IPS-NIHi7 (cell line): ENCODE measurements at regions not wholly inside any gene's neighbourhood (a gene's known extent, or its start where the extent isn't known, plus 50 kb on each side); places are given as distances from the start of the nearest gene placed in this dataset.

ENCODE experiments used
- DNase-seq: peaks from one replicate; pipeline ENCODE4 v3.0.0; 2012; ENCODE audit warnings: mixed read lengths; ENCODE audit errors: extremely low spot score

- DNase-seq: no peak
These were observed 169.3 kb downstream of the TTLL2 start for GRCh38 chr6:167493976-167494697.

DNA sequence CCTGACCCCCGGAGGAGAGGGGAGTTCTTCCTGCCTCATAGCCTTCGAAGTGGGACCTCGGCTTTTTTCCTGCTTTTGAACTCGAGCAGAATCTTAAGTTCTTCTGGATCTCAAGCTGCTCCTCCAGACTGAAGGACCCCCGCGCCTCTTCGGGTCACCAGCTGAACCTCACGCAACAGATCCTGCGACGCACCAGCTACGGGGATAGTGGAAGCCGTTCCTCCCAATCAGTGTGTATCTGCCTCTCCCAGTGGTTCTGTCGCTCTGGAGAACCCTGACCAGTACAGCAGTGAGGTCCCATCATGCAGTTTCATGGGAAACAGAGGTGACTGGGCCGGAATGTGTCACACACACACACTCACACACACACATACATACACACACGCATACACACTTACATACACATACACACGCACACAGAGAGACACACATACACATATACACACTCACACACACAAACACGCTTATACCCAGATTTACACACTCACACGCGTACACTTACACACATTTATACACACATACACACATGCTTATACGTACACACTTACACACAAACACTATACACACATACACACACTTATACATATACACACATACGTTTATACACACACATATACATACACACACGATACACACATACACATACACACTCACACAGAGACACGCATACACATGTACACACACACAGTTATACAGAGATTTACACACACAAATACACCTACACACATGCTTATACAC lies 170.0 kb downstream of the TTLL2 start:
- DNase-seq: no peak

GRCh38 chr6:167495506-167496401 lies 170.9 kb downstream of the TTLL2 start:
- no peak for DNase-seq

GRCh38 chr6:167496707-167497106 lies 171.8 kb downstream of the TTLL2 start:
- no peak for DNase-seq

DNA sequence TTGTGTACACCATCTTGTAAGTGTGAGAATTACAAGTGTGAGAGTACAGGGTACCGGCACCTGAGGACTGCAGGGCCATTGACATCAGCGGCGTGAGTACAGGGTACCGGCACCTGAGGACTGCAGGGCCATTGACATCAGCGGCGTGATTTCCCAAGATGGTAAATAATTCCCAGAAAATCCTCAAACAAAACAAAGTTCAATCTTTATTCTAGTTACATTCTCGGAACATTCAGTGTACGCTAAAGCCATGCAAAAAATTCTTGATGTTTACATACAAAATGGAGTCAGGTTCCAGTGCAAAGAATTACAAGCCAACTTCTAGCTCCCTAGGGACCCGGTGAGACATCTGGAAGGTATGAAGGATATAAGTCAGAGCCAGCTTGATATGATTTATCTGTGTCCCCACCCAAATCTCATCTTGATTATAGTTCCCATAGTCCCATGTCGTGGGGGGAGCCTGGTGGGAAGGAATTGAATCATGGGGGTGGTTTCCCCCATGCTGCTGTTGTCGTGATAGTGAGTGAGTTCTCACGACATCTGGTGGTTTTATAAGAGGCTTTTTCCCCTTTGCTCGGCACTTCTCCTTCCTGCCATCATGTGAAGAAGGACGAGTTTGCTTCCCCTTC lies 172.7 kb downstream of the TTLL2 start:
- DNase-seq: no peak

GRCh38 chr6:167499161-167499660 lies 174.3 kb downstream of the TTLL2 start:
- DNase-seq: no peak

DNA sequence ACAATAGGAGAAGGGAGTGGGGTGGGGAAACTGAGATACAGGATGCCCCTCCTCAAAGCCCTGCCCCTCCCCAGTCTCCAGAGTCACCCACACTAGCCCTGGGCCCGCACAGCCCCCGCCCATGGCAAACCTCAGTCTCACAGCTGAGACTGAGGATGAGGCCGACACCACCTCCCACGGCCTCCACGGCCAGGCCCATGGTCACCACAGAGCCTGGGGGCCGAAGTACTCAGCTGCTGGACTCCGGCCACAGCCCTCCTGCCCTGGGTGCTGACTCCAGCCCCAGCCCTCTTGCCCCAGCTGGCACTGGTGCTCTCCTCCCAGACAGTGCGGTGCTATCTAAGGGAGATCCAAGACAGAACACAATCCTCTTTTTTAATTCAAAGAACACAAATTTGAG lies 176.1 kb downstream of the TTLL2 start:
- DNase-seq: no peak

DNA sequence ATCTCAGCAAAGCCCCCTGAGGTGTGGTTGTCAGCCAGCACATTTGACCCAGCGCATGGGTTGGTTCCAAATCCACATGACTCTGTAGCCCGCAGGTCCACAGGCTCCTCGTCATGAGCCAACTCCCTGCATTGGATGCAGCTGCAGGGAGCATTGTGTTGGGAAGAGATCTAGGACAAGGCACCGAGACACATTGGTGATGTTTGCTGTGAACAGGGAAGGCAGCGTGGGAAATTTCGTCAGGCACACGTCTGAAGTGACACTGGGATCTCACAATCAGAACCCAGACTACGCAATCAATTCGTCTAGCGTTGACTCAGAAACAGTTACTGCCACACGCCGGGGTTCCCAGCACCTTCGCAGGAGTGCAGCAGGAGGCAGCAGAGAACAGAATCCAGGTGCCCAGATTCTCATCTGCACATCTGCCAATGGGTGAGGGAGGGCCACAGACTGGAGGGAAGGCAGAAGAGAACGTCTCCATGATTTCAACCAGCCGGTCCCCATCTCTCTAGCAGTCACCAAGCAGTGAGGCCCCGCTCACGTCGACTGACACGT lies 177.0 kb downstream of the TTLL2 start:
- DNase-seq: peak; percentile 72

GRCh38 chr6:167502471-167502870 lies 177.6 kb downstream of the TTLL2 start:
- no peak for DNase-seq

- no peak for DNase-seq
These were observed 179.6 kb downstream of the TTLL2 start for GRCh38 chr6:167504385-167504961.

DNA sequence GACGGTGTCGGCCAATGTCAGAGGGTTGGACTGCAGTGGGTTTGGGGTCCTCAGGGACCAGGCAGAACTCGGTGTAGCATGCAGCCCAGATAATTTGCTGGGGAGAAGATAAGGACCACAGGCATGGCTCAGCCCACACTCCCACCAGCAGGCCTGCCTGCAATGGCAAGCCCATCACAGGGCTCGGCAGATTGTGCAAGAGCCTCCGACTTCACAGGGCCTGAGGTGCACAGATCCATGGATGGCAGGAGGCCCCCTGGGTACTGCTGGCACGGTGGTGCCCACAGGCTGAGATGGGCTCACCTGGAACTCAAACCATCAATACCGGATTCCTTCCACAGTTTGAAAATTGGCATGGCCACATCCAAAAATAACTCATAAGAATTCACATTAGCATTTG lies 180.3 kb downstream of the TTLL2 start:
- DNase-seq: no peak

- DNase-seq: no peak
These were observed 180.9 kb downstream of the TTLL2 start for GRCh38 chr6:167505782-167506181.

DNA sequence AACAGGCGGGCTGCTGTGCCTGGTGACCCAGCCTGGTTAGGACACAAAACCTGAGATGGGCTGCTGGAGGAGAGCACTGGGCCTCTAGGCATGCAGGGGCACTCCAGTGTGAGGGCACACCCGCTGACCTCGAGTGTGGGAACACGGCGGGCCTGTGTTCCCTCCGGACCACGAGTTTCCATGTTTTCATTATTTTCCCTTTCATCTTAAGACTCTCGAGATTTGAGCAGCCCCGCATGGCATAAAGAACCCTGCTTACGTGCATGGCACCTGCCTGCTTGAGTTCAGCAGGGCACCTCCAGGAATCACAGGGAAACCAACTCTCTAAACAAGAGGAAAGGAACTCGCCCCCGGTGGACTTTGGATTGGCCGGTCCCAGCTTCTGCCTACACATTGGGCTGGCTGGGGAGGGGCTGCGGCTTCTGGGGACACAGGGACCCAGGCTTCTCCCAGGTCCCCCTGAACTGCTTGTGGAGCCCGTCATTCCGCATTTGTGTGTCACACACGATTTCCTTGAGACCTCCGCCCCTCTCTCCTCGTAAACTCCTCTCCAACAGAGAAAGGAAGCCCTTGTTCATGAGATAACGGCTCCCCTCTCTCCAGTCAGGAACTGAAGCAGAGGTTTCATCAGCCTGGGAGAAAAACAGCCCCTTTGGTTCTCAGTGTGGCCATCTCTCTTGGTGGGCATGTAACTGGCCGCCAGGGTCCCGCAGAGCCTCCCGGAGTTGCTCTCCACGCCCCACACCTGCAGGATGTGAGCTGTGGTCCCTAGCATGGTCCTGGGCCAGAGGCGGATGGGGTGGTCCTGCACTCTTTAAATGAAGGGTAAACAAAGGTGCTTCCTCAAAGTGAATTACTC lies 181.8 kb downstream of the TTLL2 start:
- DNase-seq: no peak

- no peak for DNase-seq
These were observed 182.6 kb downstream of the TTLL2 start for GRCh38 chr6:167507376-167507945.

DNA sequence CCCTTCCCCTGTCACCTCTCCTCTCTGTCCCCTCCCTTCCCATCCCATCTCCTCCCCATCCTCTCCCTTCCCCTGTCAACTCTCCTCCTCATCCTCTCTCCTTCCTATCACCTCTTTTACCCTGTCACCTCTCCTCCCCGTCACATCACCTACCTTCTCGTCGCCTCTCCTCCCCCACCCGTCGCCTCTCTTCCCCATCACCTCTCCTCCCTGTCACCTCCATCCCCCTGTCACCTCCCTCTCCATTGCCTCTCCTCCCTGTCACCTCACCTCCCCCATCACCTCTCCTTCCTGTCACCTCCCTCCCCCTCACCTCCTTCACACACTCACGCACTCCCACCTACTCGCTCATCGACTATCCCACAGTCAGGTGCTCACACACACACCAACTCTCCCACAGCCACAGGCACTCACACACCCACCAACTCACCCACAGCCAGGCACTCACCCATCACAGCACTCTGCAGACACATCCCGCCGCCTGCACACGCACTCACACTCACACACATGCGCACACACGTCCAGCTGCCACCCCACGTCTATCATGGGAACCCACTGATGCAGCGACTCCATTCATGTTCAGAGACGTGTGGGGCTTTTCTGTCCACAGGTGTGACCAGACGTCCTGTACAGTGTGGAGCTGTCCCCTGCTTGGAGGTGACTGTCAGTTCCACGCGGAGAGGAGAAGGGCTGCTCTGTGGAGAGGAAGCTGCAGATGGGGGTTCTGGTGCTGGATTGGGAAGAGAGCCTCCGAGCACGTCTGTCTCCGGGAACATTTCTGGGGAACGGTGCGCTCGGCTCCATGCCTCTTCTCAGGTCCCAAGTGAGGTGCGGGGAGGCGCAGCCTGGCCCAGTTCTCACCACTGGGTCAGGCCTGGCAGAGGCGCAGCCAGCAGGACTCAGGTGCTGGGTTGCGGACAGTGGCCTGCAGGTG lies 184.3 kb downstream of the TTLL2 start:
- no peak for DNase-seq

DNA sequence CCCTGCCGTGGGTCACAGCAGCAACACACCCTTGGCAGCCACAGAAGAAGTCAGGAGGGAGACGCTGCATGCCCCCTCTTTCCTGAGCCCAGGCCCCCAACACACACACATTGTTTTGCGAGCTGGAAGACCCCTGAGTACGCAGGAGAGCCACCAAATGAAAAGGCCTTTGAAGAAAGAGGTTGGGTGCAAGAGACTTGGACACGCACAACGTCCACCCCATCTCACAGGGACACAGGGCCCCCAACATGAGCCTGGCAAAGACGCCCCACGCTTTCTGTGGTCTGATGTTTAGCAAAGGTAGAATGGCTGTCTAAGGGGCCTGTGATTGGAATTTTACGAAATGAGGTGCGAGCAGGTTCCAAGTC lies 185.0 kb downstream of the TTLL2 start:
- DNase-seq: no peak

GRCh38 chr6:167510648-167511047 lies 185.8 kb downstream of the TTLL2 start:
- no peak for DNase-seq

DNA sequence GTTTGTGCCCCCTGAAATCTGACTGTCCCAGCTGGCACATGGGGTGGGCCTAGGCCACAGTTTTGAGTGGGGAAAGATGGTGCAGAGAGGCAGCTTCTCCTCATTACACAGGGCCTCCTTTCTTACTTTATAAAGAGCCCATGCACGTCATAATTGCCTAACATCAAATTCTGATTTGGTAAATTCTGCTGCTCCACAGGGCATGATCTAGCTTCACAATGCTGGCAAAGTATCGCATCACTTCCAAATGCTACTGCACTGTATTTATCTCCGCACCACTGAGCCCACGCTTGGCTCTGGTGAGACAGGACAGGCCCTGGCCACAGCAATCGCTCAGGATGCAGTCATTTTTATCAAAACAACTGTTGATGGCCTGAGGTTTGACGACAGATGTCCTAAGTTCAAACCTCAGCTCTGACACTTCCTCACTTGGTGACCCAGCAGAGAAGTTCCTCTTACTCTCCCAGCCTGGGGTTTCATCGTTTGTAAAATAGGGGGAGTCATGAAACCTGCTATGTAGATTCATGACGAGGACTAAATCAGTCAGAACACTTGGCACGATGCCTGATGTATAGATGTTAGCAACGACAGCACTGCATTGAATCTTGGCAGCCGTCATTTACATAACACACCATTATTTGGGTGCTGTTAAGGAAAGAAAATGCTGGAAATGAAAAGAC lies 187.9 kb downstream of the TTLL2 start:
- no peak for DNase-seq
